HG02938 (cell line): ENCODE measurements at regions not wholly inside any gene's neighbourhood (a gene's known extent, or its start where the extent isn't known, plus 50 kb on each side); places are given as distances from the start of the nearest gene placed in this dataset.

Source experiments
- ATAC-seq: cut with Tn5 transposase; IDR thresholded peaks from one replicate; pipeline ENCODE4 v1.9.1; 2021; ENCODE audit warnings: mild to moderate bottlenecking, moderate library complexity; ENCODE audit not compliant: unreplicated experiment

DNA sequence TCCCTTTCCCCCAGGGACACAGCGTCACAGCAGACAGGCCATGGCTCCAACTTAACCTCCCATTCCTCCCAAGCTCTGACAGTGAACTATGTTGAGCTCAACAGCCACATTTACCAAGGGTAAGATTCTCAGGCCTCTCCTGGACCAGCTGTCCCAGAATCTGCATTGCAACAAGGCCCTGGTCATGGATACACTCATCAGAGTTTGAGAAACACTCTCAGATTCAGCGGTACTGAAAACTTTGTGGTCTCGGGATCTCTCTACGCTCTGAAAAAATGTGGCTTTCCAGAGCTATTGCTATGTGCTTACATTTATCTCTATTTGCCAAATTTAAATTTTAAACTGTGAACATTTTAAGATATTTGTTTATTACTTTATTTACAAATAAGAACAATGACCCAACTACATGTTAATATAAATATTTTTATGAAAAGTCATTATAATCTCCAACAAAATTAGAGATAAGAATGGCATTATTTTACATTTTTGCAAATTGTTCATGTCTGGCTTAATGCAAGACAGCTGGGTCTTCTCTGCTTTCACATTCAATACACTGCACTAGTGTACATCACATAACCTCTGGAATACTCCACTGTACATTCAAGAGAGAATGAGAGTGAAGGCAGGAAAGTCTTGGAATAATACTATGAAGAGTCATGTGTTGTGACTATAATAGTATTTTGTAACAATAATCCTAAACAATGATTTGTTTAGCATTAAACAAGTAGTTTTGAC is 190.9 kb upstream of the PITRM1 start:
- no peak for ATAC-seq

DNA sequence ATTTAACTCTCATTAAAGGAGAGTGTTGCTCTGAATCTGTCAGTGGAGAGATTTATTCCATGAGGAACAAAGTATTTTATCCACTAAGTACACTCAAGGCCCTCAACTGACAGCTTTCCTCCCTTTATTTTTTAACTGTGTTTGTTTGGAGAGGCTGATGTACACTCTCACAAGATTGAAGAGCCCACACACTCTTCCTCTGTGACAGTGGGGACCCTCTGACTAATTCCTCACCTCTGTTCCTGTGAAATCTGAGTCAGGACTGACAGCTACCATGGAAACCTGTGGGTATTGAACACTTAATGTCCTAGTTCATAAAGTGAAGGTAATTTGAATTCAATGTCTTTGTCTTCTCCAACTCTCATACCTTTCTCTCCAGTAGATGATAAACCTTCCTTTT is 189.8 kb upstream of the PITRM1 start:
- ATAC-seq, result no peak

DNA sequence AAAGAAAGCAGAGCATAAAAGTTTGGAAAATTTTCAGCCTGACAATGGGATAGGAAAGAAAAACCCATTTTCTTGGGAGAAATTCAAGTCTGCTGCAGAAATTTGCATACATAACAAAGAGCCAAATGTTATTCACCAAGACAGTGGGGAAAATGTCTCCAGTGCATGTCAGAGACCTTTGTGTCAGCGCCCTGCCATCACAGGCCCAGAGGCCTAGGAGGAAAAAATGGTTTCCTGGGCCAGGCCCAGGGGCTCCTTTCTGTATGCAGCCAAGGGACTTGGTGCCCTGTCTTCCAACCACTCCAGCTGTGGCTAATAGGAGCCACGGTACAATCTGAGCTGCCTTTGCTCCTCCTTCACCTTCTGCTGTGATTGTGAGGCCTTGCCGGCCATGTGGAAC is 189.1 kb upstream of the PITRM1 start:
- no peak for ATAC-seq

DNA sequence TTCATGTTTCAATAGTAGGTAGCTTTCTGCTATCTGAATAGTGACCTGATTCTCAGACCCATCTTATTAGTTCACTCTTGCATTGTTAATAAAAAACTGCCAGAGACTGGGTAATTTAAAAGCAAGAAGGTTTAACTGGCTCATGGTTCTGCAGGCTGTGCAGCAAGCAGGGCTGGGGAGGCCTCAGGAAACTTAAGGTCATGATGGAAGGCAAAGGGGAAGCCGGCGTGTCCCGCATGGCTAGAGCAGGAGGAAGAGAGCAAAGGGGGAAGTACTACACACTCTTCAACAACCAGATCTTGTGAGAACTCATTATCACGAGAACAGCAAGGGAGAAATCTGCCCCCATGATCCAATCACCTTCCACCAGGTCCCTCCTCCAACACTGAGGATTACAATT is 185.2 kb upstream of the PITRM1 start:
- ATAC-seq, result no peak

DNA sequence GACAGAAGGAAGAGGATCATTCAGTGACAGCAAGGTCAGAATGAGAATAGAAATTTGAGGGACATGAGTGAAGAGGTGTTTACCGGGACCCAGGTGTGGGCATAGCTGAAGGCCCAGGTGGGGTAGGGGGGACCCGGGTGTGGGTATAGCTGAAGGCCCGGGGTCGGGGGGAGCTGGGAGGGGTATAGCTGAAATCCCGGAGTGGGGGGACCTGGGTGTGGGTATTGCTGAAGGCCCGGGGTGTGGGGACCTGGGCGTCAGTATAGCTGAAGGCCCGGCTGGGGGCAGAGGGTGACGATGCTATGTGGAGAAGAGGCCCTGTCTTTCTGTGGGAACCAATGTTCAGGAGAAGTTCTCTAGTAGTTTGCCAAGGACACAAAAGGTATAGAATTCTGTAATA is 183.0 kb upstream of the PITRM1 start:
- no peak for ATAC-seq

DNA sequence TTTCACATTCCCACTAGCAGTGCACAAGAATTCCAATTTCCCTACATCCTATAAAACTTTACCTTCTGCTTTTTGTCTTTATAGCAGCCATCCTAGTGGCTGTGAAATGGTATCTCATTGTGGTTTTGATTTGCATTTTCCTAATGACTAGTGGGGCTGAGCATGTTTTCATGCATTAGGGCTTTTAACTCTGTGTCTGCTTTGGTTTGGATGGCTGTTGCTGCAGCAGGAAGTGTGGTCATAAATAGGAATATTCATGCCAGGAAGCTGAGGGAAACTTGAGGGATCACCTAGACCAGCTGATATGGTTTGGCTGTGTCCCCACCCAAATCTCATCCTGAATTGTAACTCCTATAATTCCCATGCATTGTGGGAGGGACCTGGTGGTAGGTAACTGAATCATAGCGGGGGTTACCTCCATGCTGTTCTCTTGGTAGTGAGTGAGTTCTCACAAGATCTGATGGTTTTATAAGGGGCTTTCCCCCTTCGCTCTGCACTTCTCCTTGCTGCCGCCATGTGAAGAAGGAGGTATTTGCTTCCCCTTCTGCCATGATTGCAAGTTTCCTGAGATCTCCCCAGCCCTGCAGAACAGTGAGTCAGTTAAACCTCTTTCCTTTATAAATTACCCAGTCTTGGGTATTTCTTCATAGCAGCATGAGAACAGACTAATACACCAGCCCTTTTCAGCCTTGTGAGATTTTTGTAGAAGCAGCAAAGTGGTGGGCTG is 181.8 kb upstream of the PITRM1 start:
- no peak for ATAC-seq

DNA sequence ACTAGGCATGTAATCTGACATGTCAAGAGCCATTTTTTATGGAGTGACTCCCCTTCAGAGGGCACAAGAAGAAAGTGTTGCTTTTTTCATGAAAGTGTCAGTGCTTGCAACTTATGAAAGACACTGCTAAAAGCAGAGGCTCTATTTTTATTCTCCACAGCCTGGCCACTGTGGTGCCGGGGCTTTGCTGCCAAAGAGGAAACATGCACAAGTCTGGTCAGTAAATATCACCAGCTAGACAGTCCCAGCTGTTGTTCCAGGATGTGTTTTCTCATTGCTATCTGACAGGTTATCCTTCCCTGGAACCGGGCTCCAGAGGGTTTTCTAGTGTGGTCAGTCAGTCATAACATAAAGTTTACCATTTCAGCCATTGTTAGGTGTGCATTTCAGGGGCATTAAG is 180.7 kb upstream of the PITRM1 start:
- ATAC-seq, result no peak

DNA sequence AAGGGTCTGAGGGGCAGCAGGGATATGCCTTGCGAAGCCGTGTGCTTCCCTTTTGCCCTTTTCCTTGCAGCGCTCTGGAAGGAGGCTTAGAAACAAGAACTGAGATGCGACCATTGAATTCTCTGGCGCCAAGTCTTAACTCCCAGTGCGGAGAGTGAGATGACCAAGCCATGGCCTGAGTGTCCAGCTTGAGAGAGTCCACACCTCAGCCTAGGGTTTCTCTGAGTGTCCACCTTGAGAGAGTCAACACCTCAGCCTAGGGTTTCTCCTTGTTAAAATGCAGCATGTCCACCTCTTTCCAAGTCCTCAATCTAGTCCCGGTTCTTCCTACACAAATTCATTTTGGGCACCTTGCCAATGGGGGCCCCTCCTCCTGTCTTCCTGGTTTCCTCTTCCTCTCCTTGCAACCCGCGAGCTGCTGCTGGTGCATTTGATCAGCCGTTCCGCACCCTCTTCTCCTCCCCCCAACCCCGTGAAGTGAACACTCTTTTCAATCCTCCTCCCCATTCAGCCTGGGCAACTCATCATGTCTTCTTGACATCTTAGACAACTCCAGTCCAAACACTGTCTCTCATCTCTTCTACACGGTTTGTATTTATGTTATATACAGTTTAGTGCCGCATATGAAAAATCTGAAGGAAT is 178.2 kb upstream of the PITRM1 start:
- ATAC-seq, result no peak

DNA sequence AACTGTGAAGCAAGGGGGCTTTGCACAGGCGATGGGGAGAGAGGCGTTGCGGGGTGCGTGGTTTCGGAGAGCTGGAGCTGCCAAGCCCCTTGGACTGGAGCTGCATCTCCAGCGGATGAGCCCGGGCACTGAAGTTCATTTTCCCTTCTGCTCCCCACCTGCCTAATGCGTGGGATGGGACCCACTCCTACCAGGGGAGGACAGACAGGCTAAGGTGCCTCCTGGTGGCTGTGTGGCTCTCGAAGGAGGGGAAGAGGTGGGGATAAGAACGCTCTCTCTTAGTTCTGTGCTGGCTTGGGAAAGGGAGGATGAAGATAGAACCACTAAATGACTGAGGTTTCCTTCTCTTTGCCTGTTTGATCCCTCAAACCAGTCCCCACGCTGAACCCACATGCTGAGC is 177.6 kb upstream of the PITRM1 start:
- no peak for ATAC-seq

DNA sequence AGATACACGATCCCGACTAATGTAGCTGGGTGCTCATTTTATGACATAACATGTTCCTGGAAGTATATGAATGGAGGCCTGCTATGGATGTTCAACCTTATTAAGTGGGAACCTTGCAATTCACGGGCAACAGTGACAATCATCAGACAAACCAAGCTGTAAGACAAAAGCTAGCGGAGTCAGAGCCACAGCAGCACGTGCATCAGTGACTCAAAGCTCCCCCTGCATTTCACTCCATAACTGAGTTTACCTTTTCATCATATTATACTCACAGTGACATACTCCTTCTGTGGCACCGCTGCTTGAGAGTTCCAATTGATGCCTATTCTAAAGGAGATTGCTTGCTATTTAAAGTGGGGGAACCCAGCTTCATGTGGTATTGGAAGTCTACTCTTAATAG is 176.0 kb upstream of the PITRM1 start:
- no peak for ATAC-seq

DNA sequence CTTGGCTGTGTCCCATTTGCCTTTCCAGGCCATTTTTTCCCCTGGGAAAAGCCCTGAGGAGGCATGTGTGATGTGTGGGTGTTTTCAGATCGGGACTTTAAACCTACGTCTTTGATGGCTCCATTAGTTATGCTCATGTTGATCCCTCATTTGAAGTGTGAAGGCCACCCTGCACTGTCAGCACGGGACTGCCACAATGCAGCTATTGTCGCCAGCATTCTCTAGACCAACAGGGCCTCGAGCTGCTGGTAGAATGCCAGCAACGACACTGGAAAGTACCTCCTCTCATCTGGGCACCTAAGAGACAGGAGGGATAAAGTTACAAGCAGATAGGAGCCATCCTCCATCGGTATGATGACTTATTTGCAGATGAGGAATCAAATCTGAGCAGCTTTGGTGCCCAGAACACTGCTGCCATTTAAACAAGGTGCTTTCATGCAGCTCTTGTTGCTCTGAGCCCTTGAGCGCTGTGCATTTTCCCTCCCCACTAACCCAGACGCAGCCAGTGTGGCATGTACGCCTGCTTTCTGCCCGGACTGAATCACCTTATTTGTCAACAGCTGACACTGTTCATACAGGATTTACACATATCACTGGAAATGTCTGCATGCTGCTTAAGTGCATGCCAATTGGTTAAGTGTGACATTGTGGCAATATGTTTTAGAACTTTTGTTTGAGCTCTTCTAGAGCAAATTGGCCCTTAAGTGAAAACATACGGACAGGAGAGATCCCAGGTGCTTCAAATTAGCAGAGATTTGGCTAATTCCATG is 175.0 kb upstream of the PITRM1 start:
- ATAC-seq, result no peak

DNA sequence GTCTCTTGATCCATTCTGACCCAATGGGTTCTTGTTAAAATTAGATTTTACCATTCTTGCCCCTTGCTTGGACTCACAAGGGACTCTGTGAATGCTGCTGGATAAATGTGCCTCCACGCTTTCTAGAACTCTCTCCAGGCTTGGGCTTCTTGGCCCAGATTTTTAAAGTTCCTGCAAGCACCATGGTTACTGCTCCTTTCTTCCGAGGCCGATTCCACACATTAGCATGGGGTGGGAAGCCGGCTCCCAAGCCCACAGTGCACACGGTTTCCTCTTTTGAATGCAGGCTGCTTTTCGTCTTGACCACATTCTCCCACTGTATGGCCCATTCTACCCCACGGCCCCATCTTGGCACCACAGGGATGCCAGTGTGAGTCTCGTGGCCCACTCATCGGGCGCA is 174.3 kb upstream of the PITRM1 start:
- no peak for ATAC-seq

DNA sequence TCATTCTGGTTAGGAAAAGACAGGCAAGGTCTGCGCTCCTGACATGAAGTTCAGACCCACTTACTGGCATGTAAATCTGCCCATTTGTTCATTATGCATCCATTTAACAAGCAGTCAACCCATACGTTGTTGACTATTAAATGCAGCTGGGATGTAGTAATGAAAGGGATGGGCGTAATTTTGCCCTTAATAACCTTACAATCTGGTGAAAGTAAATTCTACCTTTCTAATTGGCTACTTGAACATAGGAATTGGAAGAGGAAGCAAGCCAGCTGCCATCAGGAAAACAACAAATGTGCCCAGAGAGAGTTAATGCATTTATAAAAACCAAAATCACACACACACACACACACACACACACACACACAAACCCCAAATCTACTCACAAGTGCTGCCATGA is 170.2 kb upstream of the PITRM1 start:
- ATAC-seq, result no peak

DNA sequence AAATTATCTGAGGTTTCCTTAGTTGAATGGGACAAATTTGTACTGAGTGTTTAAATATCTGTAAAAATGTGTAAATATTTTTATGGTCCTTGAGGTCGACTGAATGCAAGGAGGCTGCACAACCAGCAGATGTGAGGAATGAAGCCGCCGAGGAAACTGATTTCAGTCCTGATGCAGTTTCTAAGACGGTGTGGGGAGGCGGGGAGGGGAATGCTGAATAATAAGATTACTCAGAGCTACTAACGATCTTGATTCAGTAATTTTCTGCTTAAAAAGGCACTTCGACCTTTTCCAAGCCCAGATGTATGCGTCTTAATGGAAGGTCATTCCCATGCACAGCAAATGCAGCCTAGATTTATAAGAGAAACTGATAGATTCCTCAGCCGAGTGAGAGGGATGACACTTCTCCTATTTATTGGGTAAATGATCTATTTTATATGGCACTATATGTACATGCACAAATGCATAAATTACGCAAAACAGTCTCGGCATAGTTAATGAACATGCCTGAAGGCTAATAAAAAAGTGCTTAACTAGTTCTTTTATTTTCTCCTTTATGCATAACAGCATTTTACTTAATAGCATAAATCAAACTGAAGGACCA is 167.6 kb upstream of the PITRM1 start:
- ATAC-seq, result no peak

DNA sequence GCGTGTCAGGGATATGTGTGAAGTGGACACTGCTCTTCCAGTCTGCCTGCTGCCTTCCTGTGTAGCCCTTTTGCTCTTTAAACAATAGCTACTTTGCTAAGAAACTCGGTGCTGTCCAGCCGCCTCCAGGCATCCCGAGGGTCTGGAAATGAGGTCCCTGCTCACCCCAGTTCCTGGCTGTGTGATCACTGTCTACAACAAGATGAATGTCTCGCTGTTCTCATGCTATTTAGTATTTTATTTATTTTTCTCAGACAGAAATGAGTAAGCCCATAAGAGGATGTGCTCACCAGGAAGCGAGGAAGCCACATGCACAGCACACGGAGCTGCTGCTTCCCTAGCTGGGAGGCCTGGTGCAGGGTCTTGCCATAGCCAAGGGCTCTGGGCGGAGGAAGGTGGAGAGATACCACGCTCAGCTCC is 167.0 kb upstream of the PITRM1 start:
- ATAC-seq, result no peak

DNA sequence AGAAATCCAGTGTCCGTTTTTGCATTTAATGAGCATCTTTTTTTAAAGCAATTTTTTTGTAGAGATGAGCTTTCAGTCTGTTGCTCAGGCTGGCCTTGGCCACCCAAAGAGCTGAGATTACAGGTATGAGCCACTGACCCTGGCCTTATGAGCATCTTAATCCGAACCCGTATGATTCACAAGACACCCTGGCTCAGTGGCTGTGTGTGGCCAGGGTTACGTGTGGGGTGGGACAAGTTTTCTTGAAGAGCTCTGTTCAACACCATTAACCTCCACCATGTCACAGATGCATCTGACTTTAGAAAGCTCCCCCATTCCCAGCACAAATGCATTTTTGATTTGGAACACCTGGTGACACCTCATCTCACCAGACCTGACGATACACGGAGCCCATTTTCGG is 166.5 kb upstream of the PITRM1 start:
- ATAC-seq, result no peak

DNA sequence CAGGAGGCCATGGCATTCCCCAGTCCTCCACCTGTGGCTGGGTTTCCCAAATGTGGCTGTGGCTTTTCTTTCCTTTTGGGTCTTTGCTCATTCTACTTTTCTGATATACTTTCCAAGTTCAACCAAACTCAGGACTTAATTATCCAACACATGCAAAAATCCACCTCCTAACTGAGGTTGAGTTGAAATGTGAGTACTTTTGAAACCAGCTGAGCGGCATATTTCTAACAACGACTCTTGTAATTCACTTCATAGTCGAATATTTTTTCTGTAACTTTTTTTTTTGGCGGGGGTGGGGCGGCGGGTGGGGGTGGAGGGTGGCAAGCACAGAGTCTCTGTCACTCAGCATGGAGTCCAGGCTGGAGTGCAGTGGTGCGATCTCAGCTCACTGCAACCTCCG is 165.2 kb upstream of the PITRM1 start:
- ATAC-seq, result no peak

DNA sequence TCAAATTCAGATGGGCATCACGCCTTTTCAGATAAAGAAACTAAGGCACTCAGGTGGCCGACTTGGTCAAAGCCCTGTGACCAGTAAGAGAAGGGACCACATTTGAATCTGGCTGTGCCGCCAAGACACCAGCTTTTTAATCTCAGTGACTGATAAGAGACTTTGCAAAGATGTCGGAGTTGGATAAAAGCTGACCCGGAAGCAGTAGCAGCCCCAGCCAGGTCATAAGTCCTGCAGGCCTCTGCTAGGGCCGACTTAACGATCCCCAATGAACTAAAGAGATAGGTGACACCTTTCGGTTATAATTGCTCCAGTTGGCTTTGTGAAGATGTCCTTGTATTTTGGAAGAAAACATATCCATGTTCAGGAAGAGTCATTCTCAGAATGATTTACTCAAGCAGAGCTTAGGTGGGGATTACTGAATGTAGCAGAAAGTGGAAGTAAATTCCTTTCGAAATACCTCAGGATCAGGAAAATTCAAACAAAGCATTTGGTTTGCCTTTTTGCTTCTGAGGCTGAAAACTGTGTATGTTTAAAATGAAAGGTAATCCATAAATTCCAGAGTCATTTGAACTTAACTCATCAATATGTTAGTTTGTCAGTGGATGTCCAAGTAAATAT is 164.2 kb upstream of the PITRM1 start:
- ATAC-seq, result no peak

DNA sequence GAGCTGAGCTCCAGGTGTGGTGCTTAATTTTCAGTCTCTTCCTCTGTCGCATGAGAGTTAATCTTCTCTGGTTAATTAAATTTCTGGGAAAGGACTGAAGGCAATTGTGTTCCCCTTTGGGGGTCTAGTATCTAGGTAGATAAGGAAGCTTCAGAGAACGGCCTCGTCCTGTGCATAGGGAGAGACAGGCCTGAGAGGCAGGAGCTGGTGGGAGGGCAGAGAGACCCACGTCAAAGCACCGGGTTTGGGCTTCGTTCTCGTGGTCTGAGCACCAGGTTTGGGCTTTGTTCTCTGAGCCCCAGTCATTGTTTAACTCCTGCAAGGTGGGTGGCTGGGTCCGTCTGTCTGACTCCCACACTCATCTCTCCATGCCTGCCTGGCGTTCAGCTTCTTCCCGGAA is 160.8 kb upstream of the PITRM1 start:
- no peak for ATAC-seq

DNA sequence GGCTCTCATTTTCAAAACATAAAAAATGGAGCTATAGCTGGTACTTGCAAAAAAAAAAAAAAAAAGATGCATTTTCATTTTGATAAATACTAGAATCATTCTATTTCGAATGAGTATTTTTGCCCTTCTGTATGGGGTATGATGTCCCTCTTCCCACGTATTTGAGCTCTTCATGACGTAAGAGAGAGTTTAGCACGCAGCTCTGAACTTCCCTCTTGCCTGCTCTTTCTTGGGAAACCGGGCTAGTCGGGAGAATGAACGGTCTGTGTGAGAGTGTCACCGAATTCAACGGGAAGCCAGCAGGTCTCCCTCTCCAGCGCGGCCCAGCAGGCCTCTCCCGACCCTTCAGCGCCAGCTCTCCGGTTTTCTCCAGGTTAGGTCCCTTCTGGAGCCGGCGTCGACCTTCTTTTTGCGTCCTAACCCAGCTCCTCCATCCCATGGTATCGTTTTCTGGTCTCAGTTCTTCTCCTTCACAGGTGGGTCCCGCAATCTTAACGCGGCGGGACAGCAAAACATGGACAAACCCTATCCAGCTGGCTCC is 159.2 kb upstream of the PITRM1 start:
- ATAC-seq, result no peak
